CD8-positive, alpha-beta memory T cell (primary cell): ENCODE measurements at regions not wholly inside any gene's neighbourhood (a gene's known extent, or its start where the extent isn't known, plus 50 kb on each side); places are given as distances from the start of the nearest gene placed in this dataset.

Experiments
- CTCF ChIA-PET: fragments of 350-600 bp; sonication (Branson Sonifier 250); formaldehyde crosslinking; loops from one replicate; lab custom pipeline; 2021; ENCODE audit warnings: antibody characterized with exemption; lab: Charles Lee
- POLR2A ChIA-PET: fragments of 350-600 bp; sonication (Branson Sonifier 250); formaldehyde crosslinking; loops from one replicate; lab custom pipeline; 2021; ENCODE audit warnings: antibody characterized with exemption; lab: Charles Lee
- DNase-seq, 5 donors: peaks; one replicate each; pipeline versions ENCODE4 v3.0.0 to v3.0.0-alpha.2; 2020 to 2022; ENCODE audit warnings: mixed read lengths in 1 of 5
- H3K27ac ChIP-seq: one replicate; pipeline ENCODE4 v1.7.0; 2013; ENCODE audit warnings: low read depth, mild to moderate bottlenecking, low read length, moderate library complexity
- H3K27me3 ChIP-seq: 2 replicates; pipeline ENCODE4 v1.7.0; 2013; ENCODE audit warnings: low read length, mild to moderate bottlenecking; ENCODE audit not compliant: insufficient read depth, poor library complexity, severe bottlenecking
- H3K36me3 ChIP-seq: 2 replicates; pipeline ENCODE4 v1.7.0; 2013; ENCODE audit warnings: mild to moderate bottlenecking, low read length, moderate library complexity; ENCODE audit not compliant: insufficient read depth
- H3K4me1 ChIP-seq: 2 replicates; pipeline ENCODE4 v1.7.0; 2013; ENCODE audit warnings: mild to moderate bottlenecking, low read length, moderate library complexity; ENCODE audit not compliant: insufficient read depth
- H3K4me3 ChIP-seq: 2 replicates; pipeline ENCODE4 v1.7.0; 2013; ENCODE audit warnings: mild to moderate bottlenecking, low read length
- H3K9me3 ChIP-seq: 2 replicates; pipeline ENCODE4 v1.7.0; 2013; ENCODE audit warnings: mild to moderate bottlenecking, low read length
- H3K27ac Mint-ChIP-seq, 8 donors: one replicate each; pipeline ENCODE4 v1.8.0; 2020 to 2021; ENCODE audit warnings: mixed read lengths in 8 of 8, mild to moderate bottlenecking in 6 of 8, inconsistent platforms in 3 of 8, moderate library complexity in 3 of 8
- H3K27me3 Mint-ChIP-seq, 2 donors: one replicate each; pipeline ENCODE4 v1.8.0; 2020 to 2021; ENCODE audit warnings: mixed read lengths in 2 of 2, mild to moderate bottlenecking in 1 of 2, moderate library complexity in 1 of 2
- H3K36me3 Mint-ChIP-seq, 3 donors: one replicate each; pipeline ENCODE4 v1.8.0; 2020 to 2021; ENCODE audit warnings: mixed read lengths in 3 of 3, inconsistent platforms in 1 of 3, mild to moderate bottlenecking in 1 of 3
- H3K4me1 Mint-ChIP-seq, 3 donors: one replicate each; pipeline ENCODE4 v1.8.0; 2020 to 2021; ENCODE audit warnings: mixed read lengths in 3 of 3, inconsistent platforms in 1 of 3, mild to moderate bottlenecking in 1 of 3
- H3K4me3 Mint-ChIP-seq, 7 donors: one replicate each; pipeline ENCODE4 v1.8.0; 2020 to 2021; ENCODE audit warnings: mixed read lengths in 7 of 7, mild to moderate bottlenecking in 6 of 7, moderate library complexity in 4 of 7, inconsistent platforms in 2 of 7
- H3K9me3 Mint-ChIP-seq, 5 donors: one replicate each; pipeline ENCODE4 v1.8.0; 2020 to 2022; ENCODE audit warnings: mixed read lengths in 5 of 5, mild to moderate bottlenecking in 3 of 5, moderate library complexity in 2 of 5, inconsistent platforms in 1 of 5

DNA sequence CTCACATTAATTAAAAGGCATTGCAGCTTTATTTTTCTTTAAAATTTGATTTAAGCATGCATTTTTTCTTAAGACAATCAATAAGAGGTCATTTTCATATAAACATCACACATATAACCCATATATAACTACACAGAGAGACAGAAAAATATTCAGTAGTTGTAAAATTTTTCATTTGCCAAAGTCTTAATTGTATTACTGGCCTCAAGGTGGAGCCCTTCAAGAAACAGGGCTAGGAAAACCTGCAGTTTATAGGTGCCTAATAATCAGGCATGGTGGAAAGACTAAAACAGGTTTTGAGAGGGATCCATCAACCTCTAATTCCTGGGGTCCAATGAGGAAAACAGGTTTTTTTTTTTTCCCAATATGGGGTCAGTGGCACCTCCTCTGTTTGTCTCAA, 71.3 kb upstream of the ZNF804A start:
- DNase-seq, result no peak
- Histone ChIP-seq H3K27me3 (no peaks in the 10 kb centered on the region), H3K4me3 (no peak overlapping the region), H3K4me1 (no peaks in the 10 kb centered on the region), H3K27ac (no peak overlapping the region), H3K9me3 (no peaks in the 10 kb centered on the region), H3K36me3 (no peaks in the 10 kb centered on the region)
- peaks cover 10 to 29% (median 14%) of the 10 kb centered on the region in 5 donors for H3K9me3 Mint-ChIP-seq
- CTCF ChIA-PET, result no interaction called here
- POLR2A ChIA-PET, result no interaction called here
- H3K36me3 Mint-ChIP-seq, result no peaks in the 10 kb centered on the region
- no peaks in the 10 kb centered on the region for H3K4me1 Mint-ChIP-seq
- no peak overlapping the region for H3K27ac Mint-ChIP-seq
- no peak overlapping the region for H3K4me3 Mint-ChIP-seq
- no peaks in the 10 kb centered on the region for H3K27me3 Mint-ChIP-seq

- Mint-ChIP-seq H3K36me3 (no peaks in the 10 kb centered on the region), H3K27ac (no peak overlapping the region), H3K9me3 (peaks cover 10 to 29% (median 14%) of the 10 kb centered on the region in 5 donors), H3K4me1 (no peaks in the 10 kb centered on the region), H3K27me3 (no peaks in the 10 kb centered on the region), H3K4me3 (no peak overlapping the region)
- Histone ChIP-seq H3K4me1 (no peaks in the 10 kb centered on the region), H3K36me3 (no peaks in the 10 kb centered on the region), H3K4me3 (no peak overlapping the region), H3K9me3 (no peaks in the 10 kb centered on the region), H3K27ac (no peak overlapping the region), H3K27me3 (no peaks in the 10 kb centered on the region)
- DNase-seq, result no peak
- POLR2A ChIA-PET, result no interaction called here
- CTCF ChIA-PET, result no interaction called here
Measured at GRCh38 chr2:184528119-184528518, 70.2 kb upstream of the ZNF804A start.

DNA sequence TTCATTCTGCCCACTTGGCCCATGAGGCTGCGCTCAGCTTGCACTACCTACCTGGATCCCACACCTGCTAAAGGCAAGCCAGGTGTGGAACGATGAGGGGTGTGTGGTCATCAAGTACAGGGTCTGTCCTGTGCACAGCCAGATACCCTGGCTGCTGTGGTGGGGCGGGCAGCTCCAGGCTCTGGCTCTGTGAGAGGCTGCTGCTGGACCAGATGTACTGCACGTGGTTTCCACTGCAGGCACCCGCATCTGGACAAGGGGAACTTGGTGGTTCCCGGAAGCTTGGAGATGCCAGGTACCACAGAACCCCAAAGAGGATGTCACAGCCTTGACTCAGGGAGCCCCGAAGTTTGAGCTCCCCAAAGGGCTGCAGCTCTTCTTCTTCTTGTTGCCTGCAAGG, 68.1 kb upstream of the ZNF804A start:
- no peaks in the 10 kb centered on the region for H3K4me1 Mint-ChIP-seq
- CTCF ChIA-PET, result no interaction called here
- POLR2A ChIA-PET, result no interaction called here
- Histone ChIP-seq H3K27ac (no peak overlapping the region), H3K27me3 (no peaks in the 10 kb centered on the region), H3K9me3 (no peaks in the 10 kb centered on the region), H3K36me3 (no peaks in the 10 kb centered on the region), H3K4me1 (no peaks in the 10 kb centered on the region), H3K4me3 (no peak overlapping the region)
- H3K27ac Mint-ChIP-seq, result no peak overlapping the region
- H3K9me3 Mint-ChIP-seq, result peaks cover 10 to 26% (median 16%) of the 10 kb centered on the region in 5 donors
- no peak overlapping the region for H3K4me3 Mint-ChIP-seq
- DNase-seq, result peak in 1 of 5 donors; percentile 19
- no peaks in the 10 kb centered on the region for H3K36me3 Mint-ChIP-seq
- H3K27me3 Mint-ChIP-seq, result no peaks in the 10 kb centered on the region

- H3K27me3 ChIP-seq, result no peaks in the 10 kb centered on the region
- H3K27me3 Mint-ChIP-seq, result no peaks in the 10 kb centered on the region
- no peaks in the 10 kb centered on the region for H3K9me3 ChIP-seq
- H3K4me3 ChIP-seq, result no peak overlapping the region
- peak in 1 of 5 donors; percentile 24 for DNase-seq
- ChIA-PET CTCF (no interaction called here), POLR2A (no interaction called here)
- no peaks in the 10 kb centered on the region for H3K36me3 Mint-ChIP-seq
- no peaks in the 10 kb centered on the region for H3K36me3 ChIP-seq
- no peak overlapping the region for H3K27ac ChIP-seq
- no peaks in the 10 kb centered on the region for H3K4me1 ChIP-seq
- H3K4me3 Mint-ChIP-seq, result no peak overlapping the region
- no peak overlapping the region for H3K27ac Mint-ChIP-seq
- no peaks in the 10 kb centered on the region for H3K4me1 Mint-ChIP-seq
- peaks cover 10 to 27% (median 16%) of the 10 kb centered on the region in 5 donors for H3K9me3 Mint-ChIP-seq
Measured at GRCh38 chr2:184530959-184531358, 67.4 kb upstream of the ZNF804A start.

DNA sequence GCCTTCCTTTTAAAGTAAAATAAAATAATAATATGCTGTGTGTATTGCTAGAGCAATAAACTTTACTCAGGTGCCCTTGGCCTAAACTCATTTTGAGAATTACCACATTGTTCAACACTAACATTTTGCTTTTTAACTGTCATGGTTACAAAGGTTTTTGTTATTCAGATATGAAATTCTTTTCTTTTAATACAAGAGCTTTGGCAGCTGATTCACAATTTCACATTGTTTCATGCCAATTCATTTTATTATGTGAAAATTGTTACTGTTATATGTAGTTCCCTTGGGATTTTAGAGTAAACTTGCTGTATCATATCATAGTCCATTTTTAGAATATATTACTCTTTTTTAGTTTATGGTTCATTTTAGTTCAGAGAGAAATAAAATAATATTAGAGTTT, 65.8 kb upstream of the ZNF804A start:
- no peaks in the 10 kb centered on the region for H3K27me3 ChIP-seq
- POLR2A ChIA-PET, result no interaction called here

GRCh38 chr2:184534986-184535385, 63.3 kb upstream of the ZNF804A start:
- ChIA-PET POLR2A (no interaction called here), CTCF (no interaction called here)
- H3K36me3 ChIP-seq, result no peaks in the 10 kb centered on the region
- Mint-ChIP-seq H3K4me1 (no peaks in the 10 kb centered on the region), H3K9me3 (peaks cover 0 to 12% (median 3%) of the 10 kb centered on the region in 5 donors), H3K4me3 (no peak overlapping the region), H3K27ac (no peak overlapping the region), H3K36me3 (no peaks in the 10 kb centered on the region), H3K27me3 (no peaks in the 10 kb centered on the region)
- H3K27ac ChIP-seq, result no peak overlapping the region
- H3K9me3 ChIP-seq, result no peaks in the 10 kb centered on the region
- no peaks in the 10 kb centered on the region for H3K27me3 ChIP-seq
- no peak for DNase-seq
- no peak overlapping the region for H3K4me3 ChIP-seq
- no peaks in the 10 kb centered on the region for H3K4me1 ChIP-seq

More for the DNA sequence above, 65.8 kb upstream of the ZNF804A start:
- H3K27me3 Mint-ChIP-seq, result no peaks in the 10 kb centered on the region
- no peaks in the 10 kb centered on the region for H3K36me3 Mint-ChIP-seq
- H3K9me3 Mint-ChIP-seq, result peaks cover 10 to 26% (median 12%) of the 10 kb centered on the region in 5 donors
- Histone ChIP-seq H3K9me3 (no peaks in the 10 kb centered on the region), H3K36me3 (no peaks in the 10 kb centered on the region), H3K27ac (no peak overlapping the region), H3K4me3 (no peak overlapping the region), H3K4me1 (no peaks in the 10 kb centered on the region)
- no peak overlapping the region for H3K4me3 Mint-ChIP-seq
- DNase-seq, result no peak
- no peaks in the 10 kb centered on the region for H3K4me1 Mint-ChIP-seq
- no peak overlapping the region for H3K27ac Mint-ChIP-seq
- CTCF ChIA-PET, result no interaction called here

DNA sequence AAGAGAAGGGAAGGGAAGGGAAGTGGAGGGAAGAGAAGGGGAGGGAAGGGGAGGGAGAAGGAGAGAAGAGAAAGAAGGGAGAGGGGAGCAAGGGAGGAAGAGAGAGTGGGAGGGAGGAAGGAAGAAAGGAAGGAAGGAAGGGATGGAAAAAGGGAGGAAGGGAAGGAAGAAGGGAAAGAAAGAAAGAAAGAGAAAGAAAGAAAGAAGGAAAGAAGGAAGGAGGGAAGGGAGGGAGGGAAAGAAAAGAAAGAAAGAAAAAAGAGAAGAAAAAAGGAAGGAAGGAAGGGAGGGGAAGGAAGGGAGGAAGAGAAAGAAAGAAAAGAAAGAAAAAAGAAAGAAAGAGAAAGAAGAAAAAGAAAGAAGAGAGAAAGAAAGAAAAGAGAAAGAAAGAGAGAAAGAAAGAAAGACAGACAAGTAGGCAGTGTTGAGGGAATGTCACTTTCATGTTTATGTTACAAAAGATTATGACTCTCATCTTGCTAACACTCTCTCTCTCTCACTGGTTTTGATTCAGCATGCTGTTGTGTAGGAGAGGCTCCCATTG, 58.0 kb upstream of the ZNF804A start:
- Mint-ChIP-seq H3K27me3 (no peaks in the 10 kb centered on the region), H3K27ac (no peak overlapping the region), H3K36me3 (no peaks in the 10 kb centered on the region), H3K9me3 (peaks cover 0 to 7% (median 2%) of the 10 kb centered on the region in 5 donors), H3K4me3 (no peak overlapping the region), H3K4me1 (no peaks in the 10 kb centered on the region)
- no peak overlapping the region for H3K4me3 ChIP-seq
- no peak overlapping the region for H3K27ac ChIP-seq
- H3K27me3 ChIP-seq, result no peaks in the 10 kb centered on the region
- no peaks in the 10 kb centered on the region for H3K9me3 ChIP-seq
- ChIA-PET POLR2A (no interaction called here), CTCF (no interaction called here)
- no peaks in the 10 kb centered on the region for H3K36me3 ChIP-seq
- no peaks in the 10 kb centered on the region for H3K4me1 ChIP-seq
- no peak for DNase-seq

DNA sequence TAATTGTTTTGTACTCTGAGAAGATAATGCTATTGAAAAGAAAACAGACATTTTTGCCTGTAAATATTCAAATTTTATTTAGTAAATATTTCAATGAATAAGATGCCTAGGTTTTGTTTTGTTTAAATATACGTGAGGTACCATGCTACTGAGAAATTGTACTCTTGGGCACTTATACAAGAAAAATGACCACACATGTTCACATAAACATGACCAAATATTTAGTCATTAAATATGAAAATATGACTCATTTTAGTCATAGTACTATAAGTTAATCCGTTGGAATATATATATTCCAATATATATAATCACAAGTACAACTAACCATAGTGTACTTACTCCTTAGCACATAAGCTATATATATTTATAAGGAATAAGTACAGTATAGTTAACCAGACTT, 56.7 kb upstream of the ZNF804A start:
- no peak overlapping the region for H3K4me3 ChIP-seq
- POLR2A ChIA-PET, result no interaction called here
- Mint-ChIP-seq H3K27ac (no peak overlapping the region), H3K36me3 (no peaks in the 10 kb centered on the region), H3K9me3 (peaks cover 2 to 11% (median 2%) of the 10 kb centered on the region in 5 donors), H3K27me3 (no peaks in the 10 kb centered on the region), H3K4me1 (no peaks in the 10 kb centered on the region), H3K4me3 (no peak overlapping the region)
- H3K36me3 ChIP-seq, result no peaks in the 10 kb centered on the region
- CTCF ChIA-PET, result no interaction called here
- no peaks in the 10 kb centered on the region for H3K4me1 ChIP-seq
- DNase-seq, result no peak
- H3K27ac ChIP-seq, result no peak overlapping the region
- no peaks in the 10 kb centered on the region for H3K9me3 ChIP-seq
- no peaks in the 10 kb centered on the region for H3K27me3 ChIP-seq

- CTCF ChIA-PET, result no interaction called here
Measured at GRCh38 chr2:184543832-184544231, 54.5 kb upstream of the ZNF804A start.

More at GRCh38 chr2:184543832-184544231, 54.5 kb upstream of the ZNF804A start:
- H3K27me3 Mint-ChIP-seq, result no peaks in the 10 kb centered on the region
- POLR2A ChIA-PET, result no interaction called here
- H3K36me3 ChIP-seq, result no peaks in the 10 kb centered on the region
- H3K27ac Mint-ChIP-seq, result no peak overlapping the region
- H3K4me3 Mint-ChIP-seq, result no peak overlapping the region
- no peak for DNase-seq
- H3K4me1 Mint-ChIP-seq, result no peaks in the 10 kb centered on the region
- no peaks in the 10 kb centered on the region for H3K27me3 ChIP-seq
- no peaks in the 10 kb centered on the region for H3K36me3 Mint-ChIP-seq
- H3K4me3 ChIP-seq, result no peak overlapping the region
- H3K9me3 Mint-ChIP-seq, result peaks cover 2 to 14% (median 3%) of the 10 kb centered on the region in 5 donors
- H3K9me3 ChIP-seq, result no peaks in the 10 kb centered on the region
- H3K4me1 ChIP-seq, result no peaks in the 10 kb centered on the region
- no peak overlapping the region for H3K27ac ChIP-seq
